SW480 (cell line): ENCODE measurements at regions not wholly inside any gene's neighbourhood (a gene's known extent, or its start where the extent isn't known, plus 50 kb on each side); places are given as distances from the start of the nearest gene placed in this dataset.
"Not testable (repeated sequence)": the region's sequence is repeated elsewhere in the genome, so short reads cannot be mapped to it uniquely, and the experiment has no call there.

ENCODE experiments used
- DNase-seq: peaks from one replicate; pipeline ENCODE4 v3.0.0-alpha.2; 2016; ENCODE audit warnings: low spot score

- peak; percentile 18 for DNase-seq
Measured at GRCh38 chr11:42975180-42975529, 336.6 kb upstream of the API5 start.

- DNase-seq = no peak
Measured at GRCh38 chr11:42976636-42977217, 335.1 kb upstream of the API5 start.

GRCh38 chr11:42992594-42992993, 319.2 kb upstream of the API5 start:
- no peak for DNase-seq

- no peak for DNase-seq
Measured at GRCh38 chr11:42996421-42997307, 315.1 kb upstream of the API5 start.

DNA sequence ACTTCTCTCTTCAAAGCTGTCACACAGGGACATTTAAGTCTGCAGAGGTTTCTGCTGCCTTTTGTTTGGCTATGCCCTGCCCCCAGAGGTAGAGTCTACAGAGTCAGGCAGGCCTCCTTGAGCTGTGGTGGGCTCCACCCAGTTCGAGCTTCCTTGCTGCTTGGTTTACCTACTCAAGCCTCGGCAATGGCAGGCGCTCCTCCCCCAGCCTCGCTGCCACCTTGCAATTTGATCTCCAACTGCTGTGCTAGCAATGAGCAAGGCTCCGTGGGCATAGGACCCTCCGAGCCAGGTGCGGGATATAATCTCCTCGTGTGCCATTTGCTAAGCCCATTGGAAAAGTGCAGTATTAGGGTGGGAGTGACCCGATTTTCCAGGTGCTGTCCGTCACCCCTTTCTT, 306.9 kb upstream of the API5 start:
- DNase-seq = not testable (repeated sequence)

GRCh38 chr11:43010042-43010441, 301.8 kb upstream of the API5 start:
- no peak for DNase-seq

GRCh38 chr11:43012606-43013005, 299.2 kb upstream of the API5 start:
- no peak for DNase-seq

GRCh38 chr11:43021466-43021865, 290.3 kb upstream of the API5 start:
- DNase-seq = peak; percentile 37

DNA sequence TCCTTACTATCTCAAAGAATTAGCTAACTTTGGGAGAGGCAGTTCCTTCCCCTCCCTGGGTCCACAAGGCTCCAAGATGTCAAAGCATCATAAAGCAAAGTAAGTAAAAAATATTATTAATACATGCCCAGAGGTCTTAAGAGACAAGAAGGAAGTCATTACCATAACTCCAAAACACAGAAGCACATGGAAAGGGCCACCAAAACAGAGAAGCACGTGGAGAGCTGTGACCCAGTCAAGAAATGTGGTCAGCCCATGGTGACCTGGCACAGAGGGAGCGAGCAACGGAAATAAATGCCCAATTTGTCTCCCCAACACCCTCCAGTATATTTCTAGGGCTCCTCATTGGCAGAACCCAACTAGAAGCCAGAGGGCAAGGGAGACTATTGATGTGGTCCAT, 277.5 kb upstream of the API5 start:
- no peak for DNase-seq

DNA sequence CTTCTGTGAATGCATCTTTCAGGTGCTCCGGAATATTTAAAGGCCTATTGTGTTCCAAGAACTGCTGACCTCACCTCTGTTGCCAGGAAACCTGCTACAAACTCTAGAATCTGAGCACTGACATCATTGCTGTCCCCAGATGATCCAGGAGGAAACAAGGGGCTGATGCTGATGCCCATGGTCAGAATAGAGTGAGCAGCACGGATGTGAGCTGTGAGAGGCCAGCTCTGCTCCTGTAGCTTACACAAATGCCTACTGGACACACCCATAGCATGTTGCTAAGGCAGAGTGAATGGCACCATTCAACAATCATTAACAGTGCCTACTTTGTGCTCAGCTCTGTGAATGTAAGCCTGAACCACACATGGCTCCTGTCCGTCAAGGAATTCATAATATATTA, 276.7 kb upstream of the API5 start:
- DNase-seq = peak; percentile 8

DNA sequence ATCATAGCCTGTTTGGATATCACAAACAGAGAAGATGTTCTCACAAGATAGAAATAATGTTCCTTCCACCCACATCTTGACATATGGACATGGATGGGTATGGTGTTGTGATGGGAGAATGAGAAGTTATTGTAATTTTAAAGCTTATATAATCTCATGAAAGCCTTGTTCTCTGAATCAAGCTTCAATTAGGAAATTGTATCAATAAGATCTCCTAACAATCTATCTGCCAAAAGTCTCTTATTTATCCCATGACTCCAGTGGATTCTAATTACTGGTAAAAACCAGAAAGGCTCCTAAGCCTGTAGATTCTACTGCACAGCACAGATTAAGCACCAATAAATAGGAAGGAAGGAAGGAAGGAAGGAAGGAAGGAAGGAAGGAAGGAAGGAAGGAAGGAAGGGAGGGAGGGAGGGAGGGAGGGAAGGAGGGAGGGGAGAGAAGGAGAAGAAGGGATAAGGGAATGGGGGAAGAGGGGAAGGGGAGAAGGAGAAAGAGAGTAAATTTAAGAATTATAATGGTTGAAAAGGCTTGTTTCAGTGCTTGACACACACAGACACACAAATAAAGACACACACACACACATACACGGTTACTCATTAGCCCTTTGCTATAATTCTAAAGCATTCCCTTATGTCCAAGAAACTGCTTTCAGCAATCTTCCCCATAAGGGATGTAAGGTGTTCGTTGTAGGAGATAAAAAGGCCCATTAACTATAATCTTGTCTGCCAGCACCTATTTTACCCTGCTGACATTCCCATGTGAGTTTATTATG, 258.0 kb upstream of the API5 start:
- no peak for DNase-seq

DNA sequence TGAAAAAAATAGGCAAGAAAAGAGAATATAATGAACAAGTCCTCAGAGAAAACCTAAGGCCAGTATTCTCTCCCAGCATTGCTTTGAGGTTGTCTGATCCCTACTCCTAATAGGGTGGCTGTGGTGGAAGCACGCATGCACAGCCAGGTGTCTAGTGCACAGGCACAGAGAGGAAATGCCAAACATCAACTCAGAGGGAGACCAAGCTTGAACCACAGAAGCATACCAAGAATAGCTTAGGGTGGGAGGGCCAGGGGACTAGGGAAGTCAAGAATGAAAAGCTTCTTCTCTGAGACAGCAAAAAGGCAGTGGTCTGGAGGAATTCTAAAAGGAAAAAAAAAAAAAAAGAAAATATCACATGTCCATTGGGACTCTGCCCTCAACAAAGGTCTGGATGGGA, 244.1 kb upstream of the API5 start:
- no peak for DNase-seq

GRCh38 chr11:43071338-43071737, 240.5 kb upstream of the API5 start:
- no peak for DNase-seq

- DNase-seq = no peak
Measured at GRCh38 chr11:43072096-43072495, 239.7 kb upstream of the API5 start.

DNA sequence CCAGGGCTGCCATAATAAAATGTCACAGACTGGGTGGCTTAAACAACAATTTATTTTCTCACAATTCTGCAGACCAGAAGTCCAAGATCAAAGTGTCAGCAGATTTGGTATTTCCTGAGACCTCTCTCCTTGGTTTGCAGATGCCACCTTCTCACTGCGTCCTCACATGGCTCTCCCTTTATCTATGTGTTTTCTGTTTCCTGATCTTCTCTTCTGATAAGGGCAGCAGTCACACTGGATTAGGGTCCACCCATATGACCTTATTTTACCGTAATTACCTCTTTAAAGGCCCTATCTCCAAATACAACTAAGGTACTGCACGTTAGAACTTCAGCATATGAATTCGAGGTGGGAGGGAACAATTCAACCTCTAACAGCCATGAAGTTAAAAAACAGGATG, 238.9 kb upstream of the API5 start:
- DNase-seq = no peak

DNA sequence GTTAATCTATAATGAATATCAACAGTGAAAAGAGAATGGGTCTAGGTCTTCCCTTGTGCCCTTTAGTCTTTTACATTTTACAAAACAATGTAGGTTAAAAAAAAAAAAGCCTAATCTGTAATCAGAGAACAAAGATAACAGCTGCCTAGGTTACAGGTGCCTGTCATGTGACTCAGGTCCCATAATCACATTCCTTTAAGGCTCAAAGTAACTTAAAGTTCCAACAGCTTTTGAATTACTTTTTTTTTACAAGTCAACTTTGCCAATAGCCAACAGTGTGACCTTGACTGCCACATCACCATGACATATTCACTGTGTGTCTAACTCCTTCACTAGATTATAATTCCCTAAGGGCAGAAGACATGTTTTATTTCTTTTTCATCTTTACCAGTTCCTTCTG, 237.0 kb upstream of the API5 start:
- no peak for DNase-seq

GRCh38 chr11:43101113-43101512, 210.7 kb upstream of the API5 start:
- DNase-seq = no peak

GRCh38 chr11:43116071-43116470, 195.7 kb upstream of the API5 start:
- no peak for DNase-seq

- DNase-seq = no peak
Measured at GRCh38 chr11:43119275-43119970, 192.4 kb upstream of the API5 start.

DNA sequence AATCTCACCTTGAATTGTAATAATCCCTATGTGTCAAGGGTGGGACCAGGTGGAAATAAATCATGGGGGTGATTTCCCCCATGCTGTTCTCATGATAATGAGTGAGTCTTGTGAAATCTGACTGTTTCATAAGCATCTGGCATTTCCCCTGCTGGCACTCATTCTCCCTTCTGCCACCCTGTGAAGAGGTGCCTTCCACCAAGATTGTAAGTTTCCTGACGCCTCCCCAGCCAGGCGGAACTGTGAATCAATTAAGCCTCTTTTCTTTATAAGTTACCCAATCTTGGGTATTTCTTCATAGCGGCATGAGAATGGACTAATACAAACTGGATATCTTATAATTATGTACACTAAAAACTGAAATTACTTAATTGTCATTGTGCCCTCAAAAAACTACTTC, 189.2 kb upstream of the API5 start:
- no peak for DNase-seq

DNA sequence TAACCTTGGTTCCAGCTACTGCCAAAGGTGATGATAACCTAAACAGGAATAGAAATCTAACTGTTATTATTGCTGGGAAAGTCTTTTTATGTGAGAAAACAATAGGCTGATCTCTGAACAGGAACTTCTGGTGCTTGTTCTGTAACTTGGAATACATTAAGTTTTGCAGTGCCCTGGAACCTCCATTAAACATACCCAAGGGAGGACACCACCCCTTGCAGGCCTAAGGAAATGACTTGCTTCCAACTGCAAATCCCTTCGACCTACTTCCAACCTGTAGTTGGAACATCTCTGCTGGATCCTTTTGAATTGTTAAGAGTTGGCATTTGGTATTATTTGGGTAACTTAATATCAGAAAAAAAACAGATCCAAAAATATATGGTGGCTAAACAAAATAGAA, 188.4 kb upstream of the API5 start:
- DNase-seq = no peak

- no peak for DNase-seq
Measured at GRCh38 chr11:43124272-43124935, 187.4 kb upstream of the API5 start.
